PC-3 (cell line): ENCODE measurements at regions not wholly inside any gene's neighbourhood (a gene's known extent, or its start where the extent isn't known, plus 50 kb on each side); places are given as distances from the start of the nearest gene placed in this dataset.

Experiments
- ATAC-seq: fragments of 200-7000 bp; cut with Tn5 transposase; 2 replicates; pipeline ENCODE4 v1.9.1; 2020; ENCODE audit warnings: mild to moderate bottlenecking, moderate library complexity
- BruUV-seq: library from RNA; stranded (reverse); fragments of 400-500 nt; replicated peaks from 2 replicates; lab custom pipeline; 2021; lab: Mats Ljungman, UMichigan
- CTCF ChIA-PET: fragments of 300-600 bp; sonication (Branson Sonifier 250); formaldehyde crosslinking; loops from one replicate; lab custom pipeline; 2022; ENCODE audit warnings: antibody characterized with exemption; lab: Charles Lee
- POLR2A ChIA-PET: fragments of 300-600 bp; sonication (Branson Sonifier 250); formaldehyde crosslinking; loops from one replicate; lab custom pipeline; 2022; ENCODE audit warnings: antibody characterized with exemption; ENCODE audit not compliant: unreplicated experiment; lab: Charles Lee
- DNase-seq: peaks from one replicate; pipeline ENCODE4 v3.0.0-alpha.2; 2015
- H2AFZ ChIP-seq: fragments of 300-600 bp; sonication (generic); 2 replicates; pipeline ENCODE4 v1.6.0; 2016; ENCODE audit warnings: antibody characterized with exemption, low read length
- H3F3A ChIP-seq: fragments of 300-600 bp; sonication (generic); one replicate; pipeline ENCODE4 v1.6.0; 2017; ENCODE audit warnings: antibody characterized with exemption, low read length, control low read depth, mild to moderate bottlenecking; ENCODE audit not compliant: unreplicated experiment
- H3K27ac ChIP-seq: fragments of 300-600 bp; sonication (generic); 2 replicates; pipeline ENCODE4 v1.5.1; 2016; ENCODE audit warnings: mild to moderate bottlenecking, low read length
- H3K27me3 ChIP-seq: fragments of 300-600 bp; sonication (generic); 2 replicates; pipeline ENCODE4 v1.6.1; 2016; ENCODE audit warnings: low read length, mixed read lengths
- H3K36me3 ChIP-seq: fragments of 300-600 bp; sonication (generic); 2 replicates; pipeline ENCODE4 v1.6.1; 2016; ENCODE audit warnings: low read depth, mixed run types, low read length, mixed read lengths
- H3K4me1 ChIP-seq: fragments of 300-600 bp; sonication (generic); 2 replicates; pipeline ENCODE4 v1.5.1; 2016; ENCODE audit warnings: low read length; ENCODE audit not compliant: insufficient read depth
- H3K4me2 ChIP-seq: fragments of 300-600 bp; sonication (generic); 2 replicates; pipeline ENCODE4 v1.6.0; 2016; ENCODE audit warnings: low read length
- H3K4me3 ChIP-seq: fragments of 300-600 bp; sonication (generic); 2 replicates; pipeline ENCODE4 v1.5.1; 2016; ENCODE audit warnings: mild to moderate bottlenecking, low read length, mixed read lengths
- H3K79me2 ChIP-seq: fragments of 300-600 bp; sonication (generic); 2 replicates; pipeline ENCODE4 v1.6.1; 2017; ENCODE audit warnings: low read length, mixed read lengths
- H3K9ac ChIP-seq: fragments of 300-600 bp; sonication (generic); 2 replicates; pipeline ENCODE4 v1.6.0; 2016; ENCODE audit warnings: mild to moderate bottlenecking, low read length
- H3K9me2 ChIP-seq: fragments of 300-600 bp; sonication (generic); replicated peaks from 2 replicates; pipeline ENCODE4 v1.6.1; 2016; ENCODE audit warnings: mixed run types, low read length, mixed read lengths
- H3K9me3 ChIP-seq: fragments of 300-600 bp; sonication (generic); 2 replicates; pipeline ENCODE4 v1.6.1; 2016; ENCODE audit warnings: low read length, mixed read lengths
- H4K20me1 ChIP-seq: fragments of 300-600 bp; sonication (generic); 2 replicates; pipeline ENCODE4 v1.6.1; 2016; ENCODE audit warnings: low read length, mixed read lengths
- CTCF ChIP-seq: fragments of 300-600 bp; sonication (generic); conservative IDR thresholded peaks from 2 replicates; pipeline ENCODE4 v1.5.1; 2017; ENCODE audit warnings: antibody characterized with exemption, low read depth, mild to moderate bottlenecking, low read length
- EZH2 ChIP-seq: fragments of 300-600 bp; sonication (generic); IDR thresholded peaks from one replicate; pipeline ENCODE4 v1.6.1; 2017; ENCODE audit warnings: antibody characterized with exemption, mild to moderate bottlenecking, low read length; ENCODE audit not compliant: unreplicated experiment
- EZH2phosphoT487 ChIP-seq: fragments of 300-600 bp; sonication (generic); IDR thresholded peaks from 2 replicates; pipeline ENCODE4 v1.6.1; 2018; ENCODE audit warnings: mild to moderate bottlenecking, antibody characterized with exemption, low read length, borderline replicate concordance
- intact Hi-C: fragments of 100-400 bp; cut with micrococcal nuclease; formaldehyde crosslinking; loops from 2 replicates; pipeline ENCODE4 v1.9.0; 2023

GRCh38 chr6:166853371-166854325, 102.7 kb downstream of the RNASET2 start:
- Histone ChIP-seq H3K27me3 (no peaks in the 10 kb centered on the region), H3K4me2 (no peak overlapping the region), H3K4me3 (no peak overlapping the region), H2AFZ (no peak overlapping the region), H3K27ac (no peak overlapping the region), H4K20me1 (no peaks in the 10 kb centered on the region), H3F3A (no peaks in the 10 kb centered on the region), H3K9ac (no peak overlapping the region), H3K9me2 (no peaks in the 10 kb centered on the region), H3K79me2 (no peaks in the 10 kb centered on the region), H3K9me3 (no peaks in the 10 kb centered on the region), H3K4me1 (no peaks in the 10 kb centered on the region), H3K36me3 (no peaks in the 10 kb centered on the region)
- POLR2A ChIA-PET, result no interaction called here
- no peak for DNase-seq
- intact Hi-C loops, result no loop called here
- BruUV-seq, result no TSS peak
- ATAC-seq, result no peak
- CTCF ChIA-PET, result no interaction called here
- TF ChIP-seq EZH2phosphoT487, result no peak
- no peak for TF ChIP-seq EZH2
- TF ChIP-seq CTCF, result no peak

GRCh38 chr6:166852451-166852975, 103.8 kb downstream of the RNASET2 start:
- no peak overlapping the region for H3K9ac ChIP-seq
- no peak overlapping the region for H3K4me3 ChIP-seq
- H3K4me1 ChIP-seq, result no peaks in the 10 kb centered on the region
- no peaks in the 10 kb centered on the region for H3K9me3 ChIP-seq
- H3K27ac ChIP-seq, result no peak overlapping the region
- intact Hi-C loops, result no loop called here
- POLR2A ChIA-PET, result no interaction called here
- H2AFZ ChIP-seq, result no peak overlapping the region
- ATAC-seq, result no peak
- H3K9me2 ChIP-seq, result no peaks in the 10 kb centered on the region
- no peak overlapping the region for H3K4me2 ChIP-seq
- no peak for TF ChIP-seq EZH2phosphoT487
- TF ChIP-seq CTCF, result no peak
- TF ChIP-seq EZH2, result no peak
- H3K36me3 ChIP-seq, result no peaks in the 10 kb centered on the region
- no peaks in the 10 kb centered on the region for H3K79me2 ChIP-seq
- H4K20me1 ChIP-seq, result no peaks in the 10 kb centered on the region
- CTCF ChIA-PET, result no interaction called here
- no peak for DNase-seq
- no TSS peak for BruUV-seq
- H3K27me3 ChIP-seq, result no peaks in the 10 kb centered on the region
- H3F3A ChIP-seq, result no peaks in the 10 kb centered on the region

GRCh38 chr6:166851911-166852310, 104.4 kb downstream of the RNASET2 start:
- intact Hi-C loops, result no loop called here
- no peak overlapping the region for H2AFZ ChIP-seq
- DNase-seq (no peak), ATAC-seq (no peak)
- H3K36me3 ChIP-seq, result no peaks in the 10 kb centered on the region
- POLR2A ChIA-PET, result no interaction called here
- H3K9me3 ChIP-seq, result no peaks in the 10 kb centered on the region
- no peaks in the 10 kb centered on the region for H4K20me1 ChIP-seq
- no peaks in the 10 kb centered on the region for H3K9me2 ChIP-seq
- BruUV-seq, result no TSS peak
- no peak for TF ChIP-seq EZH2
- TF ChIP-seq EZH2phosphoT487, result no peak
- no peak for TF ChIP-seq CTCF
- H3K9ac ChIP-seq, result no peak overlapping the region
- no peaks in the 10 kb centered on the region for H3F3A ChIP-seq
- CTCF ChIA-PET, result no interaction called here
- no peaks in the 10 kb centered on the region for H3K4me1 ChIP-seq
- no peak overlapping the region for H3K27ac ChIP-seq
- no peak overlapping the region for H3K4me2 ChIP-seq
- no peaks in the 10 kb centered on the region for H3K27me3 ChIP-seq
- H3K79me2 ChIP-seq, result no peaks in the 10 kb centered on the region
- no peak overlapping the region for H3K4me3 ChIP-seq
